ENCODE measurements at regions not wholly inside any gene's neighbourhood (a gene's known extent, or its start where the extent isn't known, plus 50 kb on each side); places are given as distances from the start of the nearest gene placed in this dataset.

DNA sequence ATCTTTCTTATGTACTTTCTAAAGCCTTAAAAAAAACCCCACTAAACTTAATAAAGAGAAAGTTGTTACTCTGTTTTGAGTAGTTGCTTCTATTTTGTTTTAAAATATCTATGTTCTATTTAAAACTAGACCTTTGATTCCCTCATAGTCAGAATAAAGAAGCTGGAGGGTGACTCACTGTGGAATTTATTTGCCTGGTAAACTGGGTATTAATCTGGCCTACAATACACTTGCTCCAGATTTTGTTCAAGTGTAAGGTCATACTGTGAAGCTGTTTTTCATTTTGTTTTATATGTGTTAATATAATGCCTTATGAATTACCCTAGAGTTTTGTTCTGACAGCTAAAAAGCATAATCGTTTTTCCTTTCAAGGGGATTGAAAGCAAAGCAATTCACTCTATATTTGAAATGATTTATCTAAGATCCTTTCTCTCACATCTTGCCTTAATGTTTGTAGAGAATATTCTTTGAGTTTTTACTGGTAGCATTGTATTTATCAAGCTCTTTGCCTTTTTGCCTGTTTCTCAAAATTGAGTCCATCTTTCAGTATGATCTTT, 277.4 kb upstream of the PITX2 start:
- TF ChIP-seq EZH2 (IDR thresholded peaks at IDR 0.05; ENCODE audit: borderline replicate concordance, low read length) = no peak
- TF ChIP-seq, protein P1, sequence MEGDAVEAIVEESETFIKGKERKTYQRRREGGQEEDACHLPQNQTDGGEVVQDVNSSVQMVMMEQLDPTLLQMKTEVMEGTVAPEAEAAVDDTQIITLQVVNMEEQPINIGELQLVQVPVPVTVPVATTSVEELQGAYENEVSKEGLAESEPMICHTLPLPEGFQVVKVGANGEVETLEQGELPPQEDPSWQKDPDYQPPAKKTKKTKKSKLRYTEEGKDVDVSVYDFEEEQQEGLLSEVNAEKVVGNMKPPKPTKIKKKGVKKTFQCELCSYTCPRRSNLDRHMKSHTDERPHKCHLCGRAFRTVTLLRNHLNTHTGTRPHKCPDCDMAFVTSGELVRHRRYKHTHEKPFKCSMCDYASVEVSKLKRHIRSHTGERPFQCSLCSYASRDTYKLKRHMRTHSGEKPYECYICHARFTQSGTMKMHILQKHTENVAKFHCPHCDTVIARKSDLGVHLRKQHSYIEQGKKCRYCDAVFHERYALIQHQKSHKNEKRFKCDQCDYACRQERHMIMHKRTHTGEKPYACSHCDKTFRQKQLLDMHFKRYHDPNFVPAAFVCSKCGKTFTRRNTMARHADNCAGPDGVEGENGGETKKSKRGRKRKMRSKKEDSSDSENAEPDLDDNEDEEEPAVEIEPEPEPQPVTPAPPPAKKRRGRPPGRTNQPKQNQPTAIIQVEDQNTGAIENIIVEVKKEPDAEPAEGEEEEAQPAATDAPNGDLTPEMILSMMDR (conservative IDR thresholded peaks at IDR 0.05 in 1 of 2, IDR thresholded peaks at IDR 0.05 in 1 of 2; ENCODE audit: extremely low read depth in 1 of 2, insufficient read depth in 1 of 2, low read depth in 1 of 2, low read length in 2 of 2) = no peak

All from mammary epithelial cell (primary cell).